Posterior vena cava (tissue), 2 donors: ENCODE measurements at regions not wholly inside any gene's neighbourhood (a gene's known extent, or its start where the extent isn't known, plus 50 kb on each side); places are given as distances from the start of the nearest gene placed in this dataset.
"Not testable (repeated sequence)": the region's sequence is repeated elsewhere in the genome, so short reads cannot be mapped to it uniquely, and the experiment has no call there.

ENCODE experiments used
- DNase-seq: peaks from one replicate; pipeline ENCODE4 v3.0.0-alpha.2; 2020; ENCODE audit warnings: low spot score
- intact Hi-C, 2 donors: fragments of 100-400 bp; cut with DNase I; formaldehyde crosslinking; loops; one replicate each; pipeline versions ENCODE4 v1.14.1 to v1.14.2; 2022 to 2023
- donor health status: DM: yes; HTN: yes; CAD: no.
- donor health status: DM: yes; HTN: yes; CAD: no.

GRCh38 chr19:27741236-27741635, 1471.7 kb downstream of the UQCRFS1 start:
- intact Hi-C loops, result no loop called here
- no peak for DNase-seq

GRCh38 chr19:27740396-27740795, 1472.6 kb downstream of the UQCRFS1 start:
- DNase-seq, result no peak
- intact Hi-C loops, result no loop called here

GRCh38 chr19:27738569-27739193, 1474.3 kb downstream of the UQCRFS1 start:
- intact Hi-C loops, result no loop called here
- DNase-seq, result no peak

- intact Hi-C loops, result no loop called here
- no peak for DNase-seq
Observed at GRCh38 chr19:27736225-27736624, 1476.7 kb downstream of the UQCRFS1 start.

GRCh38 chr19:27735314-27735713, 1477.6 kb downstream of the UQCRFS1 start:
- DNase-seq, result no peak
- intact Hi-C loops, result no loop called here

- DNase-seq, result no peak
- intact Hi-C loops, result no loop called here
Observed at GRCh38 chr19:27734496-27735220, 1478.3 kb downstream of the UQCRFS1 start.

GRCh38 chr19:27733551-27734266, 1479.2 kb downstream of the UQCRFS1 start:
- no peak for DNase-seq
- intact Hi-C loops, result no loop called here

GRCh38 chr19:27729332-27729731, 1483.6 kb downstream of the UQCRFS1 start:
- DNase-seq, result no peak
- intact Hi-C loops, result no loop called here

- no peak for DNase-seq
- intact Hi-C loops, result no loop called here
Observed at GRCh38 chr19:27722625-27723024, 1490.3 kb downstream of the UQCRFS1 start.

GRCh38 chr19:27720155-27720554, 1492.8 kb downstream of the UQCRFS1 start:
- intact Hi-C loops, result no loop called here
- no peak for DNase-seq

GRCh38 chr19:27719034-27719433, 1493.9 kb downstream of the UQCRFS1 start:
- intact Hi-C loops, result no loop called here

GRCh38 chr19:27718234-27718633, 1494.7 kb downstream of the UQCRFS1 start:
- intact Hi-C loops, result no loop called here
- DNase-seq, result no peak

More at GRCh38 chr19:27719034-27719433, 1493.9 kb downstream of the UQCRFS1 start:
- DNase-seq, result no peak

- DNase-seq, result no peak
- intact Hi-C loops, result no loop called here
Observed at GRCh38 chr19:27717825-27718224, 1495.1 kb downstream of the UQCRFS1 start.

- intact Hi-C loops, result no loop called here
- no peak for DNase-seq
Observed at GRCh38 chr19:27716922-27717321, 1496.0 kb downstream of the UQCRFS1 start.

GRCh38 chr19:27714857-27715256, 1498.1 kb downstream of the UQCRFS1 start:
- no peak for DNase-seq
- intact Hi-C loops, result no loop called here

GRCh38 chr19:27709496-27709895, 1503.5 kb downstream of the UQCRFS1 start:
- DNase-seq, result no peak
- intact Hi-C loops, result no loop called here

- intact Hi-C loops, result not testable (repeated sequence)
Observed at GRCh38 chr19:27708986-27709385, 1504.0 kb downstream of the UQCRFS1 start.

GRCh38 chr19:27707026-27707425, 1505.9 kb downstream of the UQCRFS1 start:
- intact Hi-C loops, DNase-seq: not testable (repeated sequence)

More at GRCh38 chr19:27708986-27709385, 1504.0 kb downstream of the UQCRFS1 start:
- not testable (repeated sequence) for DNase-seq

- intact Hi-C loops, result no loop called here
- no peak for DNase-seq
Observed at GRCh38 chr19:27705896-27706295, 1507.1 kb downstream of the UQCRFS1 start.

- intact Hi-C loops, result no loop called here
- no peak for DNase-seq
Observed at GRCh38 chr19:27694361-27695055, 1518.4 kb downstream of the UQCRFS1 start.
